Mesodermal cell (in vitro differentiated cells): ENCODE measurements at regions not wholly inside any gene's neighbourhood (a gene's known extent, or its start where the extent isn't known, plus 50 kb on each side); places are given as distances from the start of the nearest gene placed in this dataset.

ENCODE experiments used
- H3K27ac ChIP-seq: 2 replicates; pipeline ENCODE4 v1.7.0; 2013; ENCODE audit warnings: mild to moderate bottlenecking, low read depth, low read length, moderate library complexity; ENCODE audit not compliant: severe bottlenecking
- H3K36me3 ChIP-seq: 2 replicates; pipeline ENCODE4 v1.7.1; 2013; ENCODE audit warnings: mild to moderate bottlenecking, low read length, moderate library complexity; ENCODE audit not compliant: control insufficient read depth, insufficient read depth
- H3K4me1 ChIP-seq: one replicate; pipeline ENCODE4 v1.7.1; 2013; ENCODE audit warnings: mild to moderate bottlenecking, low read length; ENCODE audit not compliant: insufficient read depth, control insufficient read depth, poor library complexity, severe bottlenecking
- H3K4me3 ChIP-seq: 2 replicates; pipeline ENCODE4 v1.7.0; 2013; ENCODE audit warnings: low read length, control low read depth, mild to moderate bottlenecking; ENCODE audit not compliant: insufficient read depth, poor library complexity, severe bottlenecking; ENCODE audit errors: extremely low read depth
- H3K9me3 ChIP-seq: 2 replicates; pipeline ENCODE4 v1.7.1; 2013; ENCODE audit warnings: mild to moderate bottlenecking, low read length, moderate library complexity; ENCODE audit not compliant: control insufficient read depth
- WGBS, 2 experiments: methylation state at CpG; one replicate each; pipeline ENCODE4 v1.1.5; 2013; ENCODE audit warnings: missing lambda C conversion rate in 2 of 2; ENCODE audit not compliant: insufficient coverage in 2 of 2; 5-methylcytosine and 5-hydroxymethylcytosine counted together

- Histone ChIP-seq H3K4me3 (no peak overlapping the region), H3K36me3 (no peaks in the 10 kb centered on the region), H3K27ac (no peak overlapping the region), H3K4me1 (peaks cover 4% of the 10 kb centered on the region), H3K9me3 (no peaks in the 10 kb centered on the region)
- 73 to 100% methylated on average over 1 of the region's 1 CpG for WGBS, 2 experiments
Measured at GRCh38 chr2:177314722-177315264, 50.3 kb upstream of the NFE2L2 start.

GRCh38 chr2:177315364-177315763 lies 50.8 kb upstream of the NFE2L2 start:
- no peak overlapping the region for H3K27ac ChIP-seq
- no peaks in the 10 kb centered on the region for H3K9me3 ChIP-seq
- H3K4me1 ChIP-seq, result peaks cover 4% of the 10 kb centered on the region
- WGBS, 2 experiments, result 80 to 100% methylated on average over 1 to 2 of the region's 3 CpGs
- no peaks in the 10 kb centered on the region for H3K36me3 ChIP-seq
- no peak overlapping the region for H3K4me3 ChIP-seq

GRCh38 chr2:177316756-177317155 lies 52.2 kb upstream of the NFE2L2 start:
- no peak overlapping the region for H3K4me3 ChIP-seq
- no peaks in the 10 kb centered on the region for H3K36me3 ChIP-seq
- no peaks in the 10 kb centered on the region for H3K9me3 ChIP-seq
- H3K27ac ChIP-seq, result no peak overlapping the region
- H3K4me1 ChIP-seq, result peaks cover 4% of the 10 kb centered on the region
- WGBS, 2 experiments, result 100% methylated on average over 1 of the region's 1 CpG; no CpG with 5 or more reads in 1 of the 2 experiments

- no peak overlapping the region for H3K4me3 ChIP-seq
- no peak overlapping the region for H3K27ac ChIP-seq
- peaks cover 4% of the 10 kb centered on the region for H3K4me1 ChIP-seq
- no peaks in the 10 kb centered on the region for H3K36me3 ChIP-seq
- H3K9me3 ChIP-seq, result no peaks in the 10 kb centered on the region
Measured at GRCh38 chr2:177317443-177317842, 52.9 kb upstream of the NFE2L2 start.

GRCh38 chr2:177317857-177318256 lies 53.3 kb upstream of the NFE2L2 start:
- no peak overlapping the region for H3K4me3 ChIP-seq
- H3K4me1 ChIP-seq, result peaks cover 4% of the 10 kb centered on the region
- WGBS, 2 experiments, result no CpG with 5 or more reads among the region's 1 CpG
- H3K36me3 ChIP-seq, result no peaks in the 10 kb centered on the region
- no peaks in the 10 kb centered on the region for H3K9me3 ChIP-seq
- H3K27ac ChIP-seq, result no peak overlapping the region

- Histone ChIP-seq H3K4me1 (no peaks in the 10 kb centered on the region), H3K36me3 (no peaks in the 10 kb centered on the region), H3K9me3 (no peaks in the 10 kb centered on the region), H3K4me3 (no peak overlapping the region), H3K27ac (no peak overlapping the region)
- WGBS, 2 experiments, result no CpG with 5 or more reads among the region's 1 CpG
Measured at GRCh38 chr2:177318613-177319012, 54.1 kb upstream of the NFE2L2 start.

- no peak overlapping the region for H3K27ac ChIP-seq
- no peak overlapping the region for H3K4me3 ChIP-seq
- H3K4me1 ChIP-seq, result peaks cover 2% of the 10 kb centered on the region
- WGBS, 2 experiments, result 100% methylated on average over 1 of the region's 2 CpGs
- no peaks in the 10 kb centered on the region for H3K9me3 ChIP-seq
- no peaks in the 10 kb centered on the region for H3K36me3 ChIP-seq
Measured at GRCh38 chr2:177320596-177320995, 56.1 kb upstream of the NFE2L2 start.

GRCh38 chr2:177322801-177323261 lies 58.3 kb upstream of the NFE2L2 start:
- H3K9me3 ChIP-seq, result no peaks in the 10 kb centered on the region
- H3K27ac ChIP-seq, result no peak overlapping the region
- no peaks in the 10 kb centered on the region for H3K36me3 ChIP-seq
- 81 to 86% methylated on average over 4 of the region's 5 CpGs for WGBS, 2 experiments
- no peak overlapping the region for H3K4me3 ChIP-seq
- peaks cover 10% of the 10 kb centered on the region for H3K4me1 ChIP-seq

- no peak overlapping the region for H3K27ac ChIP-seq
- peaks cover 15% of the 10 kb centered on the region for H3K4me1 ChIP-seq
- 94 to 100% methylated on average over 1 to 2 of the region's 3 CpGs for WGBS, 2 experiments
- no peak overlapping the region for H3K4me3 ChIP-seq
- H3K9me3 ChIP-seq, result no peaks in the 10 kb centered on the region
- H3K36me3 ChIP-seq, result no peaks in the 10 kb centered on the region
Measured at GRCh38 chr2:177324797-177325196, 60.3 kb upstream of the NFE2L2 start.

GRCh38 chr2:177325554-177325953 lies 61.0 kb upstream of the NFE2L2 start:
- Histone ChIP-seq H3K36me3 (no peaks in the 10 kb centered on the region), H3K4me3 (no peak overlapping the region), H3K4me1 (peaks cover 15% of the 10 kb centered on the region), H3K9me3 (no peaks in the 10 kb centered on the region), H3K27ac (no peak overlapping the region)
- WGBS, 2 experiments, result no CpG with 5 or more reads among the region's 1 CpG

- Histone ChIP-seq H3K9me3 (no peaks in the 10 kb centered on the region), H3K4me1 (peaks cover 15% of the 10 kb centered on the region), H3K27ac (no peak overlapping the region), H3K4me3 (no peak overlapping the region), H3K36me3 (no peaks in the 10 kb centered on the region)
- 92 to 100% methylated on average over 2 of the region's 3 CpGs for WGBS, 2 experiments
Measured at GRCh38 chr2:177326005-177326404, 61.5 kb upstream of the NFE2L2 start.
